ENCODE measurements at regions not wholly inside any gene's neighbourhood (a gene's known extent, or its start where the extent isn't known, plus 50 kb on each side); places are given as distances from the start of the nearest gene placed in this dataset.

GRCh38 chr18:27735117-27735516 is 441.8 kb downstream of the CDH2 start:
- in situ Hi-C loops (cut with MboI; ENCODE audit: low sequenced_read_pairs) (no loop called here), intact Hi-C loops (cut with micrococcal nuclease) (no loop called here), dilution Hi-C loops (cut with HindIII; ENCODE audit: low sequenced_read_pairs, unreplicated experiment) (no loop called here)
- WGBS, 2 experiments (ENCODE audit: extremely low coverage in 2 of 2, insufficient read length in 1 of 2) = no CpG with 5 or more reads among the region's 1 CpG
- no peak overlapping the region for H4K5ac ChIP-seq (ENCODE audit: low read depth, low read length)
- H4K20me1 ChIP-seq (ENCODE audit: insufficient read depth, low read length) = no peaks in the 10 kb centered on the region
- H3K4me3 ChIP-seq (ENCODE audit: insufficient read depth, low read depth, low read length) = no peak overlapping the region
- H3K36me3 ChIP-seq (ENCODE audit: control insufficient read depth, insufficient read depth, low read length) = no peaks in the 10 kb centered on the region
- H2BK5ac ChIP-seq (ENCODE audit: low read depth, low read length, poor library complexity, severe bottlenecking) = no peak overlapping the region
- no peak overlapping the region for H3K27ac ChIP-seq (ENCODE audit: insufficient read depth, low read length)
- H2AK9ac ChIP-seq (replicated peaks; ENCODE audit: low read depth, low read length, poor library complexity) = no peak overlapping the region
- H3K14ac ChIP-seq (replicated peaks; ENCODE audit: low read depth, low read length) = no peak overlapping the region
- H3K4me2 ChIP-seq (ENCODE audit: low read depth, low read length) = no peak overlapping the region
- H3K4ac ChIP-seq (ENCODE audit: low read depth, low read length) = no peak overlapping the region
- H3K9me3 ChIP-seq (ENCODE audit: control insufficient read depth, insufficient read depth, low read length) = no peaks in the 10 kb centered on the region
- DNase-seq = no peak
- H3K4me1 ChIP-seq (ENCODE audit: control insufficient read depth, insufficient read depth, low read length) = no peaks in the 10 kb centered on the region
- H3K23ac ChIP-seq (ENCODE audit: low read depth, low read length) = no peak overlapping the region
- POLR2A ChIA-PET (ENCODE audit: unreplicated experiment) = no interaction called here
- no peaks in the 10 kb centered on the region for H3K27me3 ChIP-seq (ENCODE audit: control insufficient read depth, insufficient read depth, low read length)
- H2BK20ac ChIP-seq (ENCODE audit: low read depth, low read length) = no peak overlapping the region
- no peak overlapping the region for H2BK15ac ChIP-seq (ENCODE audit: low read depth, low read length)
- no peak overlapping the region for H2AK5ac ChIP-seq (ENCODE audit: low read depth, low read length)
- H4K8ac ChIP-seq (ENCODE audit: low read depth in 2 of 2, low read length in 2 of 2) = no peak overlapping the region
- H3K9ac ChIP-seq (ENCODE audit: low read depth, low read length) = no peak overlapping the region
- H3K9me1 ChIP-seq (ENCODE audit: insufficient read depth, low read length) = no peaks in the 10 kb centered on the region
- H3K18ac ChIP-seq (ENCODE audit: low read depth, low read length) = no peak overlapping the region
- no peak for TF ChIP-seq SMC3 (IDR thresholded peaks at IDR 0.05; ENCODE audit: low read depth, low read length)
- no peak for TF ChIP-seq MAZ (IDR thresholded peaks at IDR 0.05; ENCODE audit: borderline replicate concordance, low read depth, low read length)
- no peak for TF ChIP-seq USF2 (IDR thresholded peaks at IDR 0.05; ENCODE audit: low read depth, low read length)
- TF ChIP-seq FOS (IDR thresholded peaks at IDR 0.05; ENCODE audit: low read depth, low read length) = no peak
- no peak for TF ChIP-seq RAD21 (IDR thresholded peaks at IDR 0.05; ENCODE audit: low read length)
- no peak for TF ChIP-seq CTCF (conservative IDR thresholded peaks at IDR 0.05; ENCODE audit: low read depth, low read length)
- TF ChIP-seq RFX5 (IDR thresholded peaks at IDR 0.05; ENCODE audit: low read depth, low read length) = no peak
- TF ChIP-seq CEBPB (IDR thresholded peaks at IDR 0.05; ENCODE audit: low read depth, low read length) = no peak
- TF ChIP-seq RCOR1 (IDR thresholded peaks at IDR 0.05; ENCODE audit: insufficient replicate concordance, low read length) = no peak
- no peak for TF ChIP-seq BHLHE40 (IDR thresholded peaks at IDR 0.05; ENCODE audit: low read depth, low read length)
- TF ChIP-seq CHD1 (IDR thresholded peaks at IDR 0.05; ENCODE audit: low read depth, low read length) = no peak
- TF ChIP-seq POLR2A (IDR thresholded peaks at IDR 0.05; ENCODE audit: low read depth, low read length) = no peak
- no peak overlapping the region for H2AFZ ChIP-seq (replicated peaks; ENCODE audit: low read length, poor library complexity)
- no peak for ATAC-seq (ENCODE audit: low read depth)
- CTCF ChIA-PET = interaction anchor here (0.6 kb wide), 1 partner anchor 126 kb away, joined by 4 read pairs; no protein-coding TSS in a partner anchor
- no peak overlapping the region for H2BK120ac ChIP-seq (ENCODE audit: low read depth, low read length)
- H3K56ac ChIP-seq (ENCODE audit: extremely low read depth, insufficient read depth, low read length) = no peak overlapping the region
- H3K79me1 ChIP-seq (ENCODE audit: low read depth in 1 of 2, low read length in 2 of 2) = no peaks in the 10 kb centered on the region
- no peak overlapping the region for H4K91ac ChIP-seq (ENCODE audit: insufficient read depth, low read depth, low read length)
- no TSS peak for BruUV-seq (replicated peaks)
